Endothelial cell of umbilical vein (primary cell): ENCODE measurements at regions not wholly inside any gene's neighbourhood (a gene's known extent, or its start where the extent isn't known, plus 50 kb on each side); places are given as distances from the start of the nearest gene placed in this dataset.

ENCODE experiments used
- BruUV-seq: library from RNA; stranded (reverse); fragments of 400-500 nt; replicated peaks from 2 replicates; lab custom pipeline; 2021; lab: Mats Ljungman, UMichigan
- CTCF ChIA-PET: fragments of 300-600, 350-600 bp; sonication (Branson Sonifier 250); formaldehyde crosslinking; loops from one replicate; lab custom pipeline; 2021; ENCODE audit warnings: antibody characterized with exemption, inconsistent platforms; lab: Charles Lee
- POLR2A ChIA-PET: fragments of 300-600, 350-600 bp; sonication (Branson Sonifier 250); formaldehyde crosslinking; loops from one replicate; lab custom pipeline; 2021; ENCODE audit warnings: antibody characterized with exemption, inconsistent platforms; lab: Charles Lee
- DNase-seq: peaks from one replicate; pipeline ENCODE4 v3.0.0-alpha.2; 2011; ENCODE audit warnings: low read depth, low spot score
- FAIRE-seq: peaks from 2 replicates; lab custom pipeline; 2011; peaks lifted over from hg19 to GRCh38; lab: Jason Lieb, UNC
- H2AFZ ChIP-seq: 2 replicates; pipeline ENCODE4 v1.6.0; 2012; ENCODE audit warnings: low read depth, low read length, control low read depth, inconsistent platforms
- H3K27ac ChIP-seq: 2 replicates; pipeline ENCODE4 v1.5.1; 2011; ENCODE audit warnings: low read depth, mild to moderate bottlenecking, control low read depth, low read length, moderate library complexity; ENCODE audit not compliant: insufficient read depth
- H3K27me3 ChIP-seq, 2 experiments: 2 replicates each; pipeline versions ENCODE4 v1.6.0 to v1.6.1; 2011; ENCODE audit warnings: low read length in 2 of 2, mixed read lengths in 1 of 2; ENCODE audit not compliant: control insufficient read depth in 2 of 2, insufficient read depth in 2 of 2
- H3K36me3 ChIP-seq, 2 experiments: 2 replicates in 1 of 2; 3 replicates in 1 of 2; pipeline ENCODE4 v1.5.1; 2011; ENCODE audit warnings: low read length in 2 of 2, mild to moderate bottlenecking in 1 of 2, moderate library complexity in 1 of 2; ENCODE audit not compliant: control insufficient read depth in 2 of 2, insufficient read depth in 2 of 2; ENCODE audit errors: extremely low read depth in 1 of 2
- H3K4me1 ChIP-seq: 3 replicates; pipeline ENCODE4 v1.5.1; 2011; ENCODE audit warnings: mild to moderate bottlenecking, low read length; ENCODE audit not compliant: control insufficient read depth, insufficient read depth; ENCODE audit errors: extremely low read depth
- H3K4me2 ChIP-seq: 2 replicates; pipeline ENCODE4 v1.6.1; 2011; ENCODE audit warnings: low read length, control low read depth, mixed read lengths; ENCODE audit not compliant: insufficient read depth
- H3K4me3 ChIP-seq, 3 experiments: fragments of 200-600 bp in 1 of 3; sonication (generic), shearing (Covaris generic) in 1 of 3; replicated peaks in 1 of 3; 2 replicates each; pipeline ENCODE4 v1.5.1; 2011 to 2016; ENCODE audit warnings: control low read depth in 3 of 3, low read length in 3 of 3, mild to moderate bottlenecking in 2 of 3, inconsistent platforms in 1 of 3, low read depth in 1 of 3, moderate library complexity in 1 of 3; ENCODE audit not compliant: insufficient read depth in 1 of 3
- H3K79me2 ChIP-seq: 2 replicates; pipeline ENCODE4 v1.6.0; 2012; ENCODE audit warnings: low read length, inconsistent platforms; ENCODE audit not compliant: control insufficient read depth, insufficient read depth
- H3K9ac ChIP-seq: replicated peaks from 2 replicates; pipeline ENCODE3; 2011; ENCODE audit warnings: low read length, control low read depth; ENCODE audit not compliant: insufficient read depth; ENCODE audit errors: extremely low read depth
- H3K9me1 ChIP-seq: replicated peaks from 3 replicates; pipeline ENCODE4 v1.6.0; 2011; ENCODE audit warnings: mild to moderate bottlenecking, low read length; ENCODE audit not compliant: control insufficient read depth, insufficient read depth; ENCODE audit errors: extremely low read depth
- H3K9me3 ChIP-seq: replicated peaks from 2 replicates; pipeline ENCODE4 v1.5.1; 2012; ENCODE audit warnings: low read length, inconsistent platforms; ENCODE audit not compliant: control insufficient read depth, insufficient read depth
- H4K20me1 ChIP-seq: replicated peaks from 2 replicates; pipeline ENCODE3; 2011; ENCODE audit warnings: mild to moderate bottlenecking, low read length; ENCODE audit not compliant: control insufficient read depth, insufficient read depth; ENCODE audit errors: extremely low read depth
- CTCF ChIP-seq, 2 donors: IDR thresholded peaks; 1 replicate in 1 of 2; 2 replicates in 1 of 2; pipeline ENCODE4 v1.5.1; 2011; ENCODE audit warnings: low read length in 2 of 2, mild to moderate bottlenecking in 2 of 2, moderate library complexity in 2 of 2, control low read depth in 1 of 2, inconsistent platforms in 1 of 2, low read depth in 1 of 2; ENCODE audit not compliant: insufficient read depth in 1 of 2; ENCODE audit errors: extremely low read depth in 1 of 2
- EZH2 ChIP-seq: IDR thresholded peaks from 2 replicates; pipeline ENCODE4 v1.6.1; 2012; ENCODE audit warnings: borderline replicate concordance, low read depth, mild to moderate bottlenecking, moderate library complexity, low read length, inconsistent platforms; ENCODE audit not compliant: severe bottlenecking
- FOS ChIP-seq: IDR thresholded peaks from 2 replicates; pipeline ENCODE4 v1.6.1; 2011; ENCODE audit warnings: mild to moderate bottlenecking, low read length, moderate library complexity, borderline replicate concordance; ENCODE audit not compliant: insufficient read depth
- GATA2 ChIP-seq: IDR thresholded peaks from 2 replicates; pipeline ENCODE4 v1.7.0; 2011; ENCODE audit warnings: low read depth, mild to moderate bottlenecking, moderate library complexity, mixed read lengths, low read length; ENCODE audit not compliant: insufficient read length, insufficient read depth
- JUN ChIP-seq: IDR thresholded peaks from 2 replicates; pipeline ENCODE4 v1.6.1; 2011; ENCODE audit warnings: borderline replicate concordance, low read depth; ENCODE audit not compliant: insufficient read length, insufficient read depth
- MAX ChIP-seq: IDR thresholded peaks from 2 replicates; pipeline ENCODE4 v1.6.1; 2011; ENCODE audit not compliant: insufficient read depth, insufficient read length
- MYC ChIP-seq: IDR thresholded peaks from one replicate; pipeline ENCODE4 v1.6.1; 2011; ENCODE audit warnings: mild to moderate bottlenecking, low read depth, low read length
- POLR2A ChIP-seq: IDR thresholded peaks from 2 replicates; pipeline ENCODE4 v1.6.1; 2012; ENCODE audit warnings: low read depth, mild to moderate bottlenecking, control low read depth, low read length
- POLR2AphosphoS5 ChIP-seq: IDR thresholded peaks from 2 replicates; pipeline ENCODE4 v1.6.1; 2012; ENCODE audit warnings: low read depth, mild to moderate bottlenecking, control low read depth, low read length, moderate library complexity; ENCODE audit not compliant: insufficient read depth
- dilution Hi-C: fragments of 300-500 bp; cut with MboI; formaldehyde crosslinking; loops from one replicate; pipeline ENCODE4 v1.15.0; 2019; ENCODE audit warnings: low sequenced_read_pairs; ENCODE audit not compliant: extremely low pct_ligation_motif_present
- intact Hi-C: fragments of 100-400 bp; cut with micrococcal nuclease; formaldehyde crosslinking; loops from one replicate; pipeline ENCODE4 v1.10.0; 2022

DNA sequence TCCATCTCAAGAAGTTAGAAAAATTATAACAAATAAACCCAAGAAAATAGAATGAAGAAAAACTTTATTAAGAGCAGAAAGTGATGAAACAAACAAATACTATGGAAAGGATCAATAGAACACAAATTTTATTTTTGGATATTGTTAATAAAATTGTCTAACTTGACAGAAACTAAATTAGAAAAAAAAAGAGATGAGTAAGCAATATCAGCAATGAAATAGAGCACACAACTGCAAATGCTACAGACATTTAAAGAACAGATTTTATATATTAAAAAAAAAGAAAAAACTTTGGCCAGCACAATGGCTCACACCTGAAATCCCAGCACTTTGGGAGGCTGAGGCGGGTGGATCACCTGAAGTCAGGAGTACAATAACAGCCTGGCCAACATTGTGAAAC lies 628.0 kb downstream of the EPHA7 start:
- H3K4me3 ChIP-seq: no peak overlapping the region
- intact Hi-C loops: no loop called here
- H3K9me1 ChIP-seq: no peaks in the 10 kb centered on the region
- no TSS peak for BruUV-seq
- no peak overlapping the region for H3K27ac ChIP-seq
- no peak overlapping the region for H3K4me2 ChIP-seq
- no peaks in the 10 kb centered on the region for H3K4me1 ChIP-seq
- no peak overlapping the region for H2AFZ ChIP-seq
- no peak overlapping the region for H3K9ac ChIP-seq
- CTCF ChIA-PET: interaction anchor here (1.3 to 1.5 kb wide), 2 partner anchors 17 to 20 kb away, joined by 3 to 5 read pairs; no protein-coding TSS in a partner anchor
- POLR2A ChIA-PET: no interaction called here
- dilution Hi-C loops: no loop called here
- H3K27me3 ChIP-seq: no peaks in the 10 kb centered on the region
- H3K36me3 ChIP-seq: no peaks in the 10 kb centered on the region
- no peaks in the 10 kb centered on the region for H3K79me2 ChIP-seq
- no peaks in the 10 kb centered on the region for H3K9me3 ChIP-seq
- H4K20me1 ChIP-seq: no peaks in the 10 kb centered on the region
- no peak for DNase-seq
- no peak for FAIRE-seq
- no peak for TF ChIP-seq MYC
- no peak for TF ChIP-seq MAX
- TF ChIP-seq GATA2: no peak
- no peak for TF ChIP-seq JUN
- no peak for TF ChIP-seq FOS
- TF ChIP-seq EZH2: no peak
- TF ChIP-seq POLR2AphosphoS5: no peak
- TF ChIP-seq CTCF (IDR thresholded peaks at IDR 0.05; ENCODE audit: extremely low read depth in 1 of 2, insufficient read depth in 1 of 2, low read depth in 1 of 2, low read length in 2 of 2): no peak
- TF ChIP-seq POLR2A: no peak
